Activated T-cell treated with anti-CD3 and anti-CD28 coated beads, Interleukin-2, amount 50 U/mL, for 48 hours (primary cell): ENCODE measurements at regions not wholly inside any gene's neighbourhood (a gene's known extent, or its start where the extent isn't known, plus 50 kb on each side); places are given as distances from the start of the nearest gene placed in this dataset.

Experiments used
- DNase-seq, 2 experiments: peaks; one replicate each; pipeline ENCODE4 v3.0.0-alpha.2; 2020

GRCh38 chr10:8438603-8439002 lies 384.1 kb downstream of the GATA3 start:
- peak in 1 of 2 experiments; percentile 20 for DNase-seq

DNA sequence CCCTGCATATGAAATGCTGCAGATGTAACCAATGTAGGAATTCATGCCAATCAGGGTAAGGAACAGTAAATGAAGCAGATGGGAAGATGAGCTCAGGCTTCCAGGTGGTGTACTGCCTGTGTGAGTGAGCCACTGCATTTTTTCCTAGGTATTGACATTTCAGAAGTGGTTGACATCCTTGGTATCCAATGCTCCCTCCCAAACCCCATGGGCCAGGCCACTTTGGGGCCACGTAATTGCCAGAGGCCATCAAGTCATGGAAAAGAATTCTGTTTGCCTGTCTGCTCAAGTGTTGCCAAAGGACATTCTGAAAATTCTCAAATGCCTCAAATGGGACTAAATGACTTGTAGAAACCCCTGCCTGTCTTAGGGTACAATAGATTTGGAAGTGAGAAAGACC lies 384.6 kb downstream of the GATA3 start:
- DNase-seq: no peak

DNA sequence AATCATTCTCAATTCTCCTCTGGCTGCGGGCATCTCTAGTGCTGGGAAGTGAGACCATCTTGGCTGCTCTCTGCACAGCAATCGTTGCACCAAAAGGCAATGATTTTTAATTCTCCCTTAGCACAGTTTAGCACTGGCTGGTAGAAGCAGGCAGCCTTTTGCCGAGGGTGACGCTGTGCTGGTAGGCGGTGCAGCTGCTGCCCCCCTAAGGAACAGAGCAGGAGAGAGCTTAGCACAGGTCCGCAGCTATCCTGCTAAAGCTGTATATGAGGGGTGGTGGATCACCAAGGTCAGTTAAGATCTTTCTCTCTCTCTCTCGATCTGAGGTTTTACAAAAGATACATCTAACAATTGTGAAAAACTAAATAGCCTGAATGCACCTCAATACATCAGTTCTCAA lies 390.1 kb downstream of the GATA3 start:
- peak in 1 of 2 experiments; percentile 40 for DNase-seq

DNA sequence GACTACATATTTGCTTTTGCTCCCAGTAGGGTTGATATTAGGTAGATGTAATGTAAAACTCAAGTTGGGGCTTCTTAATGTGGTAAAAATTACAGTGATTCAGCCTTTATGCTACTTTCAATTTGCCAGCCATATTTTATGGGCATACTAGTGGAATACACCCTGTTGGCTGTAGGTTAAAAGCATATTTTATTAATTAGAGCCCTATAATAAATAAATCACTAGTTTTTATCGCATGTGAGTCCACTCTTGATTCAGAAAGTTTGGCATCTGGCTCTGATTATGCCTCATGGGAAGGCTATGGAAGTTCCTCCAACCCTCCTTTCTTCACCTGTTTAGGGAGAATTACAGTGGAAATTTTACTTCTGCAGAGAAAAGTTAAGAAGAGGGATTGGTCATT lies 390.9 kb downstream of the GATA3 start:
- DNase-seq: no peak

DNA sequence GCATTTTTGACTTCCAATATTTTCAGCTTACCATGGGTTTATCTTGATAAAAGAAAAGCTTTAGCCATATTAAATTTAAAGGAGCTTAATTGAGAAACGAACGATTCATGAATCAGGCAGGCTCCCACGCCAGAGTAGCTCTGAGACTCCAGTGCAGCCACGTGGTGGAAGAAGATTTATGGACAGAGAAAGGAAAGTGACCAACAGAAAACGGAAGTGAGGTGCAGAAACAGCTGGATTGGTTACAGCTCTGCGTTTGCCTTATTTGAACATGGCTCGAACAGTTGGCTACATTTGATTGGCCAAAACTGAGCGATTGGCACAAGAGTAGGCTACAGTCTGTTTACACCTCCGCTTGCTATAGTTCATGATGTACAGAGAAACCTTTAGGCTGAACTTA lies 395.4 kb downstream of the GATA3 start:
- DNase-seq: no peak

DNA sequence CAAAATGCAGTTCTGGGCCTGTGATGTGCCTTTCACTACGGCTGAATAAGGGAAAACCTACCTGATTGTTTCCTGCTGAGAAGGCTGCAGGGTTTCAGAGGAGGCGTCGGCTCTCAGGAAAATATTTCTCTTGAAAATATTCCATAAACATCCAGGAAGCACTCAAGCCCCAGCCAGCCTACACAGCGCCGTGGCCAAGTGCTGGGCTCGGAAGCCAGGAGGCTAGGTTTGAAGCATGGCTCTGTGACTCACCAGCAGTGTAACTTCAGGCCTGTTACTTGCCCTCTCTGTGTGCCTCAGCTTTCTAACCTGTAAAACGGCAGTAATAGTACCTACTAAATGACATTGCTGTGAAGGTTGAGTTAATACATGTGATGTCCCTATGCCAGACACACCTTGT lies 399.1 kb downstream of the GATA3 start:
- DNase-seq: no peak

GRCh38 chr10:8454357-8454756 lies 399.9 kb downstream of the GATA3 start:
- no peak for DNase-seq

DNA sequence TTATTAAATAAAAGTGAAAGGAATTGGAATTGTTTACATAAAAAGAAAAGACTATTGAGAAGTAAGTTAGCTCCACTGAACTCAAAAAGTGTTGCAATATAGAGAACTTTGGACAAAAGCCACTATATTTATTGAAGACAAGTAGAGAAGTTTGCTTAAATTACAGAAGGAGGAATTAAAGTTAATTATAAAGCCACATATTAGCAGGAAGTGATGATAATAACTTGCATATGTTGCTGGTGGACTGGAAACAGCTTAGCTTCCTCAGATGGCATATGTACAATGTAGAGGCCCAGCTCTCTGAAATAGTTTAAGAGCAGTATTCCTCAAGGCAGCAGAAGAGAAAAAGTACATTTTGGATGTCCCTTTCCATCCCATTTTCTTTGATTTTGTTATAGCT lies 400.7 kb downstream of the GATA3 start:
- no peak for DNase-seq

DNA sequence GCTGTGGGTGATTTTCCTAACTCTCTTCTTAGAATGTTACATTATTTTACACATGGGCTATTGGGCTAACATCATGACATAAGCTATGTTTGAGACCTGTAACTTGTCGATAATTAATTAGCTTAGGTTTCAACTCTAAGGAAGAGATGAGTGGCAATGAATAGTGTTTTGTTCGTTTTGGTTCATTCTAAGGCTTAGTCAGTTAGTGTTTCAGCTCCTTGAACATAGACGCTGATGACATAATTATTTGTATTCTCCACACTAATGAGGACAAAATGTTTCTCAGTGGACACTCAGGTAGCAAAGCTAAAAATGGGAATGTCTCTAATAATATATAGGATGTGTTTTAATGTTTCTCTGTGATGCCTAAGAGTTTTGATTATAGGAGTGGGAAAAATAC lies 401.9 kb downstream of the GATA3 start:
- DNase-seq: no peak

- DNase-seq: no peak
Measured at GRCh38 chr10:8460626-8461025, 406.1 kb downstream of the GATA3 start.

- no peak for DNase-seq
Measured at GRCh38 chr10:8462565-8462964, 408.1 kb downstream of the GATA3 start.

GRCh38 chr10:8463853-8464252 lies 409.4 kb downstream of the GATA3 start:
- no peak for DNase-seq

- DNase-seq: no peak
Measured at GRCh38 chr10:8468477-8468876, 414.0 kb downstream of the GATA3 start.

- no peak for DNase-seq
Measured at GRCh38 chr10:8473205-8473604, 418.7 kb downstream of the GATA3 start.

- DNase-seq: no peak
Measured at GRCh38 chr10:8477300-8477699, 422.8 kb downstream of the GATA3 start.

GRCh38 chr10:8481718-8482504 lies 427.4 kb downstream of the GATA3 start:
- DNase-seq: no peak

- DNase-seq: no peak
Measured at GRCh38 chr10:8485032-8485431, 430.5 kb downstream of the GATA3 start.

DNA sequence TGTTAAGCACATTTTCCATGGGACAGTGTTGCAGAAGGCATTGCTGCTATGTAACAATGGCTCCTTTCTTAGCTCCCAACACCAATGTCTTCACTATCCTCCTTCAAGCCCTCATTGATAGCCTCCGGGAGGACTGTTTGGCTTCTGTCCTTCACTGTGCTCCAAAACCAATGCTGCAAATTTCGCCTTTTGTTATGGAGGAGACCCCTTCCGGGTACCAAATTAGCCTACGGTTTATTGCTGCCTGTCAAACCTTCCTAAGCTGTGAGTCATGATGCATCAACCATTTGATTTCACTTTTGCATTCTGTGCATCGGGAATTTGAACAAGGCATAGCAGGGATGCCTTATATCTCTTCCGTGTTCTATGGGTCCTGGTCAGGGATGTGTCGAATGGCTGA lies 432.9 kb downstream of the GATA3 start:
- no peak for DNase-seq

GRCh38 chr10:8489232-8489631 lies 434.7 kb downstream of the GATA3 start:
- no peak for DNase-seq

- no peak for DNase-seq
Measured at GRCh38 chr10:8489823-8490222, 435.3 kb downstream of the GATA3 start.

DNA sequence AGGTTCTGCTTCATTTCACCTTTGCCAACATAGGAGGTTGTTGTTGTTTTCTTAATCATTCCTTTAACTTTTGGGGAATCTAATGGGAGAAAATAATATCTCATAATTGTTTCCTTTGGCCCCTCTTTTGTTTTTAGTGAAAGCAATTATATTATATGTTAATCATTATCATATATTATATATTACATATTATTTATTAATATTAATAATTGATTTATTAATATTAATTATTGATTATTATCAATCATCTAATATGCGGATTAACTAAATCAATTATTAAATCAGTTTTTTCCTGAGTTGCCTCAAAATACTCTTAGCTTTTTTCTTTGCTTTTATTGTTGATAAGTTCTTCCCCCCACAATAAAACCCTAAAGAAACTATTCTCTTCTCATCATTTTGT lies 443.8 kb downstream of the GATA3 start:
- no peak for DNase-seq

DNA sequence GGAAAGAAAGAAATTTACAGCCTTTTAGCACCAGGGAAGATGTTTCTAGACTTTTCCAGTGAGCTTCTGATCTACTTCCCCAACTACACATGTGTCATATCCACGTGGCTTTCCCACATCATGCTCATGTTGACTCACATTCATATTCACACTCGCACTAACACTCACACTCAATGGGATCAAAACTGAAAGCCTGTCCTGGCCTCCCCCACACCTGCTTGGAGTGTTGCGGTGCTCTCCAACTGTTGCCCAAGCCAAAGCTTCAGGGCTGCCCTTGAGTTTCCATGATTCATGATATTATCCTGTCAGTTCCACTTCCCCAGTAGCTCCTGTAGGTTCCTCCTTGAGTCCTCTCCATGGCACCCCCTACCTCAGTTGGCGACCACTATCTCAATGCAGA lies 444.4 kb downstream of the GATA3 start:
- DNase-seq: peak; percentile 38 to 42

GRCh38 chr10:8499312-8499711 lies 444.8 kb downstream of the GATA3 start:
- no peak for DNase-seq

- DNase-seq: no peak
Measured at GRCh38 chr10:8499752-8500390, 445.4 kb downstream of the GATA3 start.

- DNase-seq: no peak
Measured at GRCh38 chr10:8502573-8502972, 448.1 kb downstream of the GATA3 start.
